ENCODE measurements at regions not wholly inside any gene's neighbourhood (a gene's known extent, or its start where the extent isn't known, plus 50 kb on each side); places are given as distances from the start of the nearest gene placed in this dataset.

GRCh38 chr4:176498617-176499256 is 179.0 kb downstream of the SPCS3 start:
- no peak overlapping the region for H4K91ac ChIP-seq (ENCODE audit: low read length)
- no peaks in the 10 kb centered on the region for H3K9me3 ChIP-seq (ENCODE audit: control insufficient read depth, low read length)
- H3K4ac ChIP-seq (ENCODE audit: low read depth in 1 of 2, low read length in 2 of 2), result no peak overlapping the region
- H2BK12ac ChIP-seq (ENCODE audit: low read length in 2 of 2), result no peak overlapping the region
- no peak overlapping the region for H2BK5ac ChIP-seq (ENCODE audit: low read depth, low read length, poor library complexity, severe bottlenecking)
- H3K4me2 ChIP-seq (ENCODE audit: low read length, poor library complexity, severe bottlenecking), result no peak overlapping the region
- H3K18ac ChIP-seq (ENCODE audit: low read depth in 1 of 2, low read length in 2 of 2), result no peak overlapping the region
- H3K4me1 ChIP-seq (ENCODE audit: control insufficient read depth, insufficient read depth, low read depth, low read length), result no peaks in the 10 kb centered on the region
- no peak overlapping the region for H3K27ac ChIP-seq (ENCODE audit: low read length, poor library complexity, severe bottlenecking)
- H2BK120ac ChIP-seq (ENCODE audit: low read depth, low read length), result no peak overlapping the region
- H4K8ac ChIP-seq (ENCODE audit: low read length), result no peak overlapping the region
- H3K14ac ChIP-seq (ENCODE audit: low read length in 2 of 2), result no peak overlapping the region
- H3K36me3 ChIP-seq (ENCODE audit: control insufficient read depth in 1 of 2, insufficient read depth in 2 of 2, low read depth in 1 of 2, low read length in 2 of 2), result no peaks in the 10 kb centered on the region
- no peak for DNase-seq
- no peak overlapping the region for H3K4me3 ChIP-seq (ENCODE audit: insufficient read depth in 1 of 2, low read depth in 1 of 2, low read length in 2 of 2)
- 86% methylated on average over 3 of the region's 4 CpGs for WGBS
- H3K79me1 ChIP-seq (replicated peaks; ENCODE audit: low read length, poor library complexity, severe bottlenecking), result no peaks in the 10 kb centered on the region
- H2BK15ac ChIP-seq (ENCODE audit: low read depth, poor library complexity, severe bottlenecking), result no peak overlapping the region
- no peak overlapping the region for H2AFZ ChIP-seq (ENCODE audit: low read depth, low read length)
- no peak overlapping the region for H3K9ac ChIP-seq (ENCODE audit: low read length)
- H3K23ac ChIP-seq (ENCODE audit: low read length in 2 of 2), result no peak overlapping the region
- no peak overlapping the region for H2AK5ac ChIP-seq (ENCODE audit: low read length, severe bottlenecking)
- H3K27me3 ChIP-seq (ENCODE audit: control insufficient read depth in 1 of 2, insufficient read depth in 1 of 2, low read length in 2 of 2), result no peaks in the 10 kb centered on the region

- H3K4ac ChIP-seq (ENCODE audit: low read depth in 1 of 2, low read length in 2 of 2), result no peak overlapping the region
- H3K27ac ChIP-seq (ENCODE audit: low read length, poor library complexity, severe bottlenecking), result no peak overlapping the region
- H2BK5ac ChIP-seq (ENCODE audit: low read depth, low read length, poor library complexity, severe bottlenecking), result no peak overlapping the region
- no peaks in the 10 kb centered on the region for H3K9me3 ChIP-seq (ENCODE audit: control insufficient read depth, low read length)
- no peaks in the 10 kb centered on the region for H3K4me1 ChIP-seq (ENCODE audit: control insufficient read depth, insufficient read depth, low read depth, low read length)
- no peak overlapping the region for H2BK15ac ChIP-seq (ENCODE audit: low read depth, poor library complexity, severe bottlenecking)
- H3K4me3 ChIP-seq (ENCODE audit: insufficient read depth in 1 of 2, low read depth in 1 of 2, low read length in 2 of 2), result peak overlapping the region in 1 of 2 experiments; percentile 19
- no peak overlapping the region for H3K18ac ChIP-seq (ENCODE audit: low read depth in 1 of 2, low read length in 2 of 2)
- no peak for DNase-seq
- H3K79me1 ChIP-seq (replicated peaks; ENCODE audit: low read length, poor library complexity, severe bottlenecking), result no peaks in the 10 kb centered on the region
- no peaks in the 10 kb centered on the region for H3K36me3 ChIP-seq (ENCODE audit: control insufficient read depth in 1 of 2, insufficient read depth in 2 of 2, low read depth in 1 of 2, low read length in 2 of 2)
- no peak overlapping the region for H2AFZ ChIP-seq (ENCODE audit: low read depth, low read length)
- no peak overlapping the region for H2BK120ac ChIP-seq (ENCODE audit: low read depth, low read length)
- H4K8ac ChIP-seq (ENCODE audit: low read length), result no peak overlapping the region
- peak overlapping the region; percentile 74 for H3K9ac ChIP-seq (ENCODE audit: low read length)
- no peak overlapping the region for H3K23ac ChIP-seq (ENCODE audit: low read length in 2 of 2)
- H3K4me2 ChIP-seq (ENCODE audit: low read length, poor library complexity, severe bottlenecking), result no peak overlapping the region
- H4K91ac ChIP-seq (ENCODE audit: low read length), result no peak overlapping the region
- H3K27me3 ChIP-seq (ENCODE audit: control insufficient read depth in 1 of 2, insufficient read depth in 1 of 2, low read length in 2 of 2), result no peaks in the 10 kb centered on the region
- no peak overlapping the region for H3K14ac ChIP-seq (ENCODE audit: low read length in 2 of 2)
- WGBS, result 64% methylated on average over 2 of the region's 2 CpGs
- no peak overlapping the region for H2BK12ac ChIP-seq (ENCODE audit: low read length in 2 of 2)
- no peak overlapping the region for H2AK5ac ChIP-seq (ENCODE audit: low read length, severe bottlenecking)
These were observed 179.8 kb downstream of the SPCS3 start for GRCh38 chr4:176499518-176499917.

DNA sequence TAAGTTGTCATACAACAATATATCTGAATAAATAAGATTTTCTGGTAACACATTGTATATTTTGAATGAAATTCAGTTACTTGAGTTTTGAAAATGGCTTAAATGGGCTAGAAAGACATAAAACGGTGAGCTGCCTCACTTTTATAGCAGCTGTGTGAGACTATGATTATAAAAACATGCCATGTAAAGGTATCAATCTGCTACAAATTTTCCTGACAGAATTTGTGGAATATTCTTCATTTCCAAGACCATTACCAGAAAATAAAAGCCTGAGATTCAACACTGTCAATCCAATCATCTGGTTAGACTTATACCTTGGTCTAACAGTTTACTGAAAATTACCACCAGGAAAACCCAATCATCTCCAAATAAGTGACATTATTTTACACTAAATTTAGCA is 181.1 kb downstream of the SPCS3 start:
- H3K9ac ChIP-seq (ENCODE audit: low read length), result no peak overlapping the region
- no peak overlapping the region for H4K8ac ChIP-seq (ENCODE audit: low read length)
- no peak overlapping the region for H2AK5ac ChIP-seq (ENCODE audit: low read length, severe bottlenecking)
- H3K27me3 ChIP-seq (ENCODE audit: control insufficient read depth in 1 of 2, insufficient read depth in 1 of 2, low read length in 2 of 2), result no peaks in the 10 kb centered on the region
- WGBS, result 80% methylated on average over 1 of the region's 1 CpG
- no peak overlapping the region for H3K4me2 ChIP-seq (ENCODE audit: low read length, poor library complexity, severe bottlenecking)
- H3K4ac ChIP-seq (ENCODE audit: low read depth in 1 of 2, low read length in 2 of 2), result no peak overlapping the region
- no peak overlapping the region for H4K91ac ChIP-seq (ENCODE audit: low read length)
- H3K9me3 ChIP-seq (ENCODE audit: control insufficient read depth, low read length), result no peaks in the 10 kb centered on the region
- no peaks in the 10 kb centered on the region for H3K36me3 ChIP-seq (ENCODE audit: control insufficient read depth in 1 of 2, insufficient read depth in 2 of 2, low read depth in 1 of 2, low read length in 2 of 2)
- H2BK12ac ChIP-seq (ENCODE audit: low read length in 2 of 2), result no peak overlapping the region
- H3K14ac ChIP-seq (ENCODE audit: low read length in 2 of 2), result no peak overlapping the region
- H3K79me1 ChIP-seq (replicated peaks; ENCODE audit: low read length, poor library complexity, severe bottlenecking), result no peaks in the 10 kb centered on the region
- H2BK15ac ChIP-seq (ENCODE audit: low read depth, poor library complexity, severe bottlenecking), result no peak overlapping the region
- no peak for DNase-seq
- no peak overlapping the region for H3K23ac ChIP-seq (ENCODE audit: low read length in 2 of 2)
- no peak overlapping the region for H3K18ac ChIP-seq (ENCODE audit: low read depth in 1 of 2, low read length in 2 of 2)
- no peak overlapping the region for H3K27ac ChIP-seq (ENCODE audit: low read length, poor library complexity, severe bottlenecking)
- H3K4me3 ChIP-seq (ENCODE audit: insufficient read depth in 1 of 2, low read depth in 1 of 2, low read length in 2 of 2), result no peak overlapping the region
- no peaks in the 10 kb centered on the region for H3K4me1 ChIP-seq (ENCODE audit: control insufficient read depth, insufficient read depth, low read depth, low read length)
- no peak overlapping the region for H2BK120ac ChIP-seq (ENCODE audit: low read depth, low read length)
- H2BK5ac ChIP-seq (ENCODE audit: low read depth, low read length, poor library complexity, severe bottlenecking), result no peak overlapping the region
- H2AFZ ChIP-seq (ENCODE audit: low read depth, low read length), result no peak overlapping the region

- Histone ChIP-seq H3K4me2 (ENCODE audit: low read length, poor library complexity, severe bottlenecking) (no peak overlapping the region), H3K14ac (ENCODE audit: low read length in 2 of 2) (no peak overlapping the region), H2BK120ac (ENCODE audit: low read depth, low read length) (no peak overlapping the region), H3K27ac (ENCODE audit: low read length, poor library complexity, severe bottlenecking) (no peak overlapping the region), H2AFZ (ENCODE audit: low read depth, low read length) (no peak overlapping the region), H3K27me3 (ENCODE audit: control insufficient read depth in 1 of 2, insufficient read depth in 1 of 2, low read length in 2 of 2) (no peaks in the 10 kb centered on the region), H4K8ac (ENCODE audit: low read length) (no peak overlapping the region), H3K9ac (ENCODE audit: low read length) (no peak overlapping the region), H2BK15ac (ENCODE audit: low read depth, poor library complexity, severe bottlenecking) (no peak overlapping the region), H3K23ac (ENCODE audit: low read length in 2 of 2) (no peak overlapping the region), H2AK5ac (ENCODE audit: low read length, severe bottlenecking) (no peak overlapping the region), H3K4ac (ENCODE audit: low read depth in 1 of 2, low read length in 2 of 2) (no peak overlapping the region), H3K9me3 (ENCODE audit: control insufficient read depth, low read length) (no peaks in the 10 kb centered on the region), H4K91ac (ENCODE audit: low read length) (no peak overlapping the region), H3K4me3 (ENCODE audit: insufficient read depth in 1 of 2, low read depth in 1 of 2, low read length in 2 of 2) (no peak overlapping the region), H3K36me3 (ENCODE audit: control insufficient read depth in 1 of 2, insufficient read depth in 2 of 2, low read depth in 1 of 2, low read length in 2 of 2) (no peaks in the 10 kb centered on the region), H2BK12ac (ENCODE audit: low read length in 2 of 2) (no peak overlapping the region), H3K18ac (ENCODE audit: low read depth in 1 of 2, low read length in 2 of 2) (no peak overlapping the region), H2BK5ac (ENCODE audit: low read depth, low read length, poor library complexity, severe bottlenecking) (no peak overlapping the region), H3K4me1 (ENCODE audit: control insufficient read depth, insufficient read depth, low read depth, low read length) (no peaks in the 10 kb centered on the region), H3K79me1 (replicated peaks; ENCODE audit: low read length, poor library complexity, severe bottlenecking) (no peaks in the 10 kb centered on the region)
- DNase-seq, result no peak
- WGBS, result 89% methylated on average over 2 of the region's 2 CpGs
These were observed 184.4 kb downstream of the SPCS3 start for GRCh38 chr4:176504118-176504517.

Data from mesenchymal stem cell (in vitro differentiated cells and primary cell).